ENCODE measurements at regions not wholly inside any gene's neighbourhood (a gene's known extent, or its start where the extent isn't known, plus 50 kb on each side); places are given as distances from the start of the nearest gene placed in this dataset.

GRCh38 chr21:28791595-28792282 is 200.9 kb downstream of the LTN1 start:
- DNase-seq (ENCODE audit: low read depth in 4 of 4, low spot score in 3 of 4): no peak

DNA sequence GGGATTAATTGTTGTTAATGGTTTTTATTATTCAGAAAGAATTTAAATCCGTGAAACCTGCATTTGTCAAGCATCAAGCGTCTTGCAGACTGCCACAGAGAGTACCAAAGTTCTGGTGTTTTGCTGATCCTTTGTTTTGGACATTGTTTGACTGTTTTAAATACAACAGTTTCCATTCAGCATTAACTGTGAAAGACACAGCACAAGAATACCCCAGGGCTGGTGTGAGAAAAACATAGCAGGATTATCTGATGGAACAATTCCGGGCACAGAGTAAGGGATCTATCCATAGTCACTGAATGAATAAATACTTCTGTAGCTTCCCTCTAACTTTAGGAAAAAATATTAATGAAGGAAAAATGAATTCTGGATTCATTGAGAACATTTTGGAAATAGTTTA is 202.3 kb downstream of the LTN1 start:
- DNase-seq (ENCODE audit: low read depth in 4 of 4, low spot score in 3 of 4): no peak

- no peak for DNase-seq (ENCODE audit: low read depth in 4 of 4, low spot score in 3 of 4)
These were observed 203.2 kb downstream of the LTN1 start for GRCh38 chr21:28789523-28789922.

DNA sequence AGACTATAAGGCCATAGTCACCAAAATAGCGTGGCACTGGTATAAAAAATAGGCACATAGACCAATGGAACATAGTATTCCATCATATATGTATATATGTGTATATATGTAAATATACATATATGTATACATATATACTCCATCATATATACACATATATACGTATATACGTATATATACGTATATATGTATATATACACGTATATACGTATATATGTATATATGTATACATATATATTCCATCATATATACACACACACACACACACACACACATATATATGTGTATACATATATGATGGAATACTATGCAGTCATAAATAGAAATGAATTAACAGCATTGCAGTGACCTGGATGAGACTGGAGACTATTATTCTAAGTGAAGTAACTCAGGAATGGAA is 204.6 kb downstream of the LTN1 start:
- no peak for DNase-seq (ENCODE audit: low read depth in 4 of 4, low spot score in 3 of 4)

DNA sequence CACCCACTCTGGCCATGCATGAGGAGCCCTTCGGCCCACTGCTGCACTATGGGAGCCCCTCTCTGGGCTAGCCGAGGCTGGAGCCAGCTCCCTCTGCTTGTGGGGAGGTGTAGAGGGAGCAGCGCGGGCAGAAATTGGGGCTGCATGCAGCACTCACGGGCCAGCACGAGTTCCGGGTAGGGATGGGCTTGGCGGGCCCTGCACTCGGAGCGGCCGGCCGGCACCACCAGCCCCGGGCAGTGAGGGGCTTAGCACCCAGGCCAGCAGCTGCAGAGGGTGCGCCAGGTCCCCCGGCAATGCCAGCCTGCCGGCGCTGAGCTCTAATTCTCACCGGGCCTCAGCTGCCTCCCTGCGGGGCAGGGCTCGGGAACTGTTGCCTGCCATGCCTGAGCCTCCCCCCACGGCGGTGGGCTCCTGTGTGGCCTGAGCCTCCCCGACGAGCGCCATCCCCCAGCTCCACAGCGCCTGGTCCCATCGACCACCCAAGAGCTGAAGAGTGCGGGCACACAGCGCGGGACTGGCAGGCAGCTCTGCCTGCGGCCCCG is 209.0 kb downstream of the LTN1 start:
- DNase-seq (ENCODE audit: low read depth in 4 of 4, low spot score in 3 of 4): no peak

DNA sequence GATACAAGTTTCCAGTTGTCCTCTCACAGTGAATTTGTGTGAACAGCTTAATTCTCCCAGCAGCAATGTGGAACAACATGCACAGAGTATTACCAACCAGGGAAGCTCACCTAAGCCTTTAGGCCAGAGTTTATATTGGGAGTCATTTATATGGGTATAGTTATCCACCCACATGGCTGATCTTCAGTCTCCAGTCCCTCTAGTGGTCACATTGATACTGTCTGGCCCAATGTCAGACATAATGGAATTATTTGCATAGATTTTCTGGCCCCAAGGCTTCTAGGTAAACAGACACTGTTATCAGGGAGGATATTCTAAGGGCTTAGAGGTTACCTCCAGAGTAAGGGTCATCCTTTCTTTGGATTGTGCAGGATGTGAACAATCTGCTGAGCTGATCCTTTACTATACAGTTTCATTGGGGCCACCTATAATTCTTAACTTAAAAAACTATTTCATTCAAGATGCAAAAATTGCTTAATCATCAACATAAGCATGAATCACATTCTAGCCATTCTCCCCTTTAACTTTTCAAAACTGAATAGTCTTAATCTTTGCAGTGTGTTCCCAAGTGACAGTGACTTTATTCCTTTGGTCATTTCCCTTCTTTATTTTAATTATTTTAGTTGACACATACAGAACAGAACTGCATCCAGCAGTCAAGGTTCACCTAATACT is 210.9 kb downstream of the LTN1 start:
- DNase-seq (ENCODE audit: low read depth in 4 of 4, low spot score in 3 of 4): no peak

DNA sequence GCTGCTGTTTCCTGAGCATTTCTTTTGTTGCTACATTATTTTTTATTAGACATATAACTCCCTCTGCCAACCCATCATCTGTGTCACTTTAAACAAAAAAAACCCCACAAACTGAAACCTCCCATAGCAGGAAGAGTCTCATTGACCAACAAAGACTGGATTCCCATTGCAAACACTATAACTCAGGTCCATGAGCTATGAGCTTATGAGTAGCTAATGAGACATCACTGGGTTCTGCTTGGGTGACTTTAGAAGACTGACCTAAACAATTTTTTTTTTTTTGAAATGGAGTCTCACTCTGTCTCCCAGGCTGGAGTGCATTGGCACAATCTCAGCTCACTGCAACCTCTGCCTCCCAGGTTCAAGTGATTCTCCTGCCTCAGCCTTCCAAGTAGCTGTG is 212.8 kb downstream of the LTN1 start:
- DNase-seq (ENCODE audit: low read depth in 4 of 4, low spot score in 3 of 4): no peak

GRCh38 chr21:28776251-28776650 is 216.4 kb downstream of the LTN1 start:
- no peak for DNase-seq (ENCODE audit: low read depth in 4 of 4, low spot score in 3 of 4)

- DNase-seq (ENCODE audit: low read depth in 4 of 4, low spot score in 3 of 4): no peak
These were observed 217.6 kb downstream of the LTN1 start for GRCh38 chr21:28775071-28775470.

DNA sequence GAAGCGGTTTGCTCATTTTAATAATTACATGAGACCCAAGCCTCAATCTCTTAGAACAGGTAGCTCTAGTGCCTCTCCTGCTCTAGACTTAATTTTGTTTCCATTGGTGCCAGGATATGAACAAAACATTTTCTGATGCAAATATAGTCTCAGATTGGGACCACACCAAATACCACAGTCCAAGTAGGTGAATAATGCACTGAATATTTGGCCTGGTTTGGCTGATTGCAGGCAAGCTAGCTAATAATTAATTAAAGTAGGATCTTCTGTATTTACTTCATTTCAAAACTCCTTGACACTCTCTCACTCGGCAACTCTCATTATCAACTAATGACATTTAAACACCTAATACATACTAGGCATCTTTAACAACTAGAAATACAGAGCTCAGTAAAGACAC is 219.6 kb downstream of the LTN1 start:
- DNase-seq (ENCODE audit: low read depth in 4 of 4, low spot score in 3 of 4): no peak

DNA sequence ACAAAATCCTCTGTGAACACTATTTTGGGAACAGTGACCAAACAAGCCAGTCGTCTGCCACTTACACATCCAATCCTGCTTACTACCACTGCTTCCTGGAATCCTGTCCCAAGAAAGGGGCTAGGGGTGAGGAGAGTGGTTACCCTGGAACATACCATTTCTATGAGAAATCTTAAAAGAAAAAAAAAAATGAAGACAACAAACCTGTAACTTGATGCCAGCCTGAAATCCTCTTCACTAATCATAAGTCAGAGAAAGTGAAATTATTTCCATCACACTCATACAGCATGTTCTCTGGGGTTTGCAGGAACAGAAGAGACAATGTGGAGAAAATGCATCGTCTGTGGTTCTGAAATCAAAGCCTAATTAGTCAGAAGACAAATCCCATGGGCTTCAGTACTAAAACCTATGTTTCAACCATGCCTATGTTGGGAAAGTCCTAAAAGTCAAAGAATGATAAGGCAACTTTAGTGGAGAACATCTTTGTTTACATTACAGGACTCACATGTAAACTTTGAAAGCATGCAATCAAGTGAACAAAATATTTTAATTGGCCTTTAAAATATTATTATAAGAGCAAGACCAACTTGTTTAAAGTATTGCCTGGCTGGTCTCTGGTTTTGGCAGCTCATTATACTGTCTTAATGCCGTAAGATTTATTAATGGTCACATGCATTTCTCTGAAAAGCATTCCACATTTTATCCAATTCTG is 220.7 kb downstream of the LTN1 start:
- no peak for DNase-seq (ENCODE audit: low read depth in 4 of 4, low spot score in 3 of 4)

DNA sequence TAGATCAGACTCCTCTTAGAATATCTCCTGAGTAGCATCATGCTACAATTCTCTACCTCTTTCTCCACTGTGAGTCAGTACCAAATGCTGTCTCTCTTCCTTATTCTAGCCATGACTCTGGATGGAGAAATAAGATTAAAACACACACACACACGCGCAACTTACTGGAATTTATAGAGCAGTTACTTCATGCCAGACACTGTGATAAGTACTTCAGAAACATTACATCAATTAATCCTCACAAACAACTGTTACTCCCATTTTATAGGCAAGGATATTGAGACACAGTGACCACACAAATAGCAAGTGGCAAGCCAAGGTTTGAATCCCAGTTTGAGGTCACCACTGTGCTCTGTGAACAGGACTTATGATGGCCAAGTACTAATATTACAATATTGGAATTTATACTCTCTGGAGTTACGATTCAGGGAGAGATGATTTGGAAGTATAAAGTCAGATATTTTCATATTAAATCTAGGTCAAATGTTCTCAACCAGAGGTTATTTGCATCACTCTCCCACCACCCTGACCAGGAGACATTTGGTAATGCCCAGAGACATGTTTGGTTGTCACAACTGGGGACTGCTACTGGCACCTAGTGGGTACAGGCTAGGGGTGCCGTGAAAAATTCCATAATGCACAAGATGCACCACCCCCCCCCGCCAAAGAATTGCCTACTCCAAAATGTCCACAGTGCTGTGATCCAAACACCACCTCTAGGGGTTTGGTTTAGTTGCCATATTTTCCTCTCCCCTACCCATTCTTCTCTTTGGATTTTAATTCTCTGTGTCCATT is 221.6 kb downstream of the LTN1 start:
- DNase-seq (ENCODE audit: low read depth in 4 of 4, low spot score in 3 of 4): no peak

- DNase-seq (ENCODE audit: low read depth in 4 of 4, low spot score in 3 of 4): no peak
These were observed 223.0 kb downstream of the LTN1 start for GRCh38 chr21:28769683-28770082.

- no peak for DNase-seq (ENCODE audit: low read depth in 4 of 4, low spot score in 3 of 4)
These were observed 223.9 kb downstream of the LTN1 start for GRCh38 chr21:28768753-28769152.

DNA sequence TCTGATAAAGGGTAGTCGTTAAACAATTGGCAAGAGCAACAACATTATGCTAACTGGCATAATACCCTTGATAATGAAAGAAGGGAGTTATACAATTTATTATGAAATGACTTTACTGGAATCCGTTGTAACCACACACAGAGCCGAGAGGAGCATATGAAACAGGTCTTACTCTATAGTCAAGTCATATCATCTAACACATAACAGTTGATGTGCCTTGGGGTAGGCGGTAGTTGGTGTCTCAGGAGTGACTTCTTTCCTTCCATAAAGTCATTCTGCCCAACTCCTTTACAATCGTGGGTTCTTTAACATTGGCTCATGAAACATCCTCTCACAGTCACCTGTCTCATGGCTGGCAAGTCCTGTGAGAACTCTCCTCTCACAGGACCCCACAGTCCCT is 225.2 kb downstream of the LTN1 start:
- no peak for DNase-seq (ENCODE audit: low read depth in 4 of 4, low spot score in 3 of 4)

DNA sequence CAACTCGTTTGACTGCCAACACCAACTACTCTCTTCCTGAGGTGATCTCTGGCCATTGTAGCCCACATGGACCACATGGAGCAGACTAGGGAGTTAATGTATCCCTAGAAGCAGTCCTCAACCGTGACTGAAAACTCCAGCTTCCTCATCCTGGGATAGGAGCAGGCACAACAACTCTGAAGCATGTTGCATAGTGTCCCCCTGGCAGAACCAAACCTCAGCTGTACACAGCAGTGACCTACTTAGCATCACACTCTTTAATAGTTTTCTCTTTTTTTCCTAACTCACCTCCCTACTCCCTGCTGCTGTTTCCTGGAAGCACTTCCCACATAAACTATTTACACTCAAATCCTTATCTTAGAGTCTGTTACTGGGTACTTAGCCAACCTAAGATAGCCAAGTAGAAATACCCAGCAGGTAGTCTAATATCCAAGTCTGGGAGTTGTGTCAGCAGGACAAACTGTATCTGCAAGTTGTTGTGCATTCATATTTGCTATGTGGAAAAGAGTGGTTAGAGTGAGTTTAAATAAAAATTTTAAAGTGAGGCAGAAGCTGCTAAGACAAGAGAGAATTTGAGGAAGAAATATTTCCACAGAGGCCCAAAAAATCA is 228.8 kb downstream of the LTN1 start:
- no peak for DNase-seq (ENCODE audit: low read depth in 4 of 4, low spot score in 3 of 4)

- peak in 1 of 4 donors; percentile 46 for DNase-seq (ENCODE audit: low read depth in 4 of 4, low spot score in 3 of 4)
These were observed 230.3 kb downstream of the LTN1 start for GRCh38 chr21:28762357-28762735.

DNA sequence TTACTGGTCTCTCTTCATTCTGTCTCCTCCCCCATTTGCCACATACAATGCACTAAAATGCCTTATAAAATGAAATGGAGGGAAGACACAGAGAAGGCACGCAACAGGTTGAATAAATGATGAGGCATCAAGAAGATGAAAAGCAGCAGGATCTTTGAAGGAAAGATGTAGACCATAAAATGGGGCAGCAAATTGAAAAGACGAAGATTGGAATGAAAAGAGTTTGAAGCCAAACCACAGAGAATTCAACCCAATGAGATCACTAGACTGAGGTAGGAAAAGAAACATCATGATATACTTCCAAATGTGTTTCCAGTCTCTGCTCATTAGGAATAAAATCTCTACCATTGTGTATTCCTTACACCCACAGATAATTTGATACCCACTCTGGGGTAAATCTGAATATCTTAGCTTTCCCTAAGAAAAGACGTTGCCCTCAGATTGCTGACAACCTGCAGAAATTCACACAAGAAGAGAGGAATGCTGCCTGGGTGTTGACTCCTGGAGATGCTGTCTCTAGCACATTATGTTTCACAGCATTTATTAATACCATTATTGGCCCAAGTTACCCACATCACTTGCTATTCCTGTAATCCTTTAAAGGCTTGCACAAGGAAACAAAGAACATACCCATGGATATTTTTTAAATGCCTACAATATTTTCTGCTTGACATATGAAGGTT is 230.9 kb downstream of the LTN1 start:
- no peak for DNase-seq (ENCODE audit: low read depth in 4 of 4, low spot score in 3 of 4)

GRCh38 chr21:28758883-28759242 is 233.8 kb downstream of the LTN1 start:
- DNase-seq (ENCODE audit: low read depth in 4 of 4, low spot score in 3 of 4): no peak
